ENCODE measurements at regions not wholly inside any gene's neighbourhood (a gene's known extent, or its start where the extent isn't known, plus 50 kb on each side); places are given as distances from the start of the nearest gene placed in this dataset.

DNA sequence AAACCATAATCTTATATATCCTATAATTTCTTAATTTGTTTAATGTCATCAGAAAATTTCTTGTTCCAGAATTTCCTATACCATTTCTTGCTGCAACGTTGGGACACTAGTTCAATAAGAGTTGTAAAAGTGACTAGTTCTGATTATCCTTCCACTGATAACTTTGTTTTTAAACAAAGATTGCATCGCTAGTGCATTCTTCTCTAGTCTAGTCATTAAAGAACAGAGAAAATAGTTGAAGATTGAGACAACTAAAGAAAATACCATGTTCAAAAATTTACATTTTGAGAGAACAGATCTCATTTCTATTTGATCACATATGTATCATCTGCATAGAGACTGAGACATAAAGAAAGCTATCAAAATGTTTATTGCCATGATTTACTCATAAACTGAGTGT, 1888.2 kb downstream of the EFNA5 start:
- TF ChIP-seq, protein P1, sequence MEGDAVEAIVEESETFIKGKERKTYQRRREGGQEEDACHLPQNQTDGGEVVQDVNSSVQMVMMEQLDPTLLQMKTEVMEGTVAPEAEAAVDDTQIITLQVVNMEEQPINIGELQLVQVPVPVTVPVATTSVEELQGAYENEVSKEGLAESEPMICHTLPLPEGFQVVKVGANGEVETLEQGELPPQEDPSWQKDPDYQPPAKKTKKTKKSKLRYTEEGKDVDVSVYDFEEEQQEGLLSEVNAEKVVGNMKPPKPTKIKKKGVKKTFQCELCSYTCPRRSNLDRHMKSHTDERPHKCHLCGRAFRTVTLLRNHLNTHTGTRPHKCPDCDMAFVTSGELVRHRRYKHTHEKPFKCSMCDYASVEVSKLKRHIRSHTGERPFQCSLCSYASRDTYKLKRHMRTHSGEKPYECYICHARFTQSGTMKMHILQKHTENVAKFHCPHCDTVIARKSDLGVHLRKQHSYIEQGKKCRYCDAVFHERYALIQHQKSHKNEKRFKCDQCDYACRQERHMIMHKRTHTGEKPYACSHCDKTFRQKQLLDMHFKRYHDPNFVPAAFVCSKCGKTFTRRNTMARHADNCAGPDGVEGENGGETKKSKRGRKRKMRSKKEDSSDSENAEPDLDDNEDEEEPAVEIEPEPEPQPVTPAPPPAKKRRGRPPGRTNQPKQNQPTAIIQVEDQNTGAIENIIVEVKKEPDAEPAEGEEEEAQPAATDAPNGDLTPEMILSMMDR (conservative IDR thresholded peaks at IDR 0.05; ENCODE audit: low read length): no peak
- no peak for TF ChIP-seq EZH2phosphoT487 (IDR thresholded peaks at IDR 0.05; ENCODE audit: borderline replicate concordance, low read depth, low read length)
